OCI-LY3 (cell line): ENCODE measurements at regions not wholly inside any gene's neighbourhood (a gene's known extent, or its start where the extent isn't known, plus 50 kb on each side); places are given as distances from the start of the nearest gene placed in this dataset.

Source experiments
- CTCF ChIP-seq: fragments of 200-600, 300-600 bp; sonication (generic); IDR thresholded peaks from 2 replicates; pipeline ENCODE4 v1.5.1; 2014; ENCODE audit warnings: antibody characterized with exemption, low read length, low read depth
- EZH2phosphoT487 ChIP-seq: fragments of 200-600 bp; shearing (Covaris generic); IDR thresholded peaks from 2 replicates; pipeline ENCODE4 v1.6.1; 2018; ENCODE audit warnings: antibody characterized with exemption, mixed run types, low read depth

- TF ChIP-seq CTCF (no peak), EZH2phosphoT487 (no peak)
These were observed 151.3 kb downstream of the CAND1 start for GRCh38 chr12:67420506-67420905.
